ENCODE measurements at regions not wholly inside any gene's neighbourhood (a gene's known extent, or its start where the extent isn't known, plus 50 kb on each side); places are given as distances from the start of the nearest gene placed in this dataset.

DNA sequence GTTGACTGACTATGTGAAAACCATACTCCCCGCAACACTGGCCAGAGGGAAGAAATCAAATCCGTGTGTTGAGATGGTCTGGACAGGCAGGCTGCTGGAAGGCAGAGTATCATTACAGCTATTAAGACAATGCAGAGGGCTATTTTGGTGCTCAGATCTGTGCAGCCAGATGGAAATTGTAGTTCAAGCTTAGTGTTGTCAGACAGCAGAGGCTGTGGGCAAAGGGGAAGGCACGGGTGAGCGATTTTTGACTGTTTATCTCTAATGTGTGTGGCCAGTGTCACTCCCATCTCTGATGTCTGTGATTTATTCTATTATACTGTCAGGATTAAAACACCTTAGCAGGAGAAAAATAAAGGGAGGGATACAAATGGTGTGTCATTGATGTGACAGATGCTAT, 984.4 kb upstream of the WWC1 start:
- no peak for DNase-seq (ENCODE audit: low read depth)

DNA sequence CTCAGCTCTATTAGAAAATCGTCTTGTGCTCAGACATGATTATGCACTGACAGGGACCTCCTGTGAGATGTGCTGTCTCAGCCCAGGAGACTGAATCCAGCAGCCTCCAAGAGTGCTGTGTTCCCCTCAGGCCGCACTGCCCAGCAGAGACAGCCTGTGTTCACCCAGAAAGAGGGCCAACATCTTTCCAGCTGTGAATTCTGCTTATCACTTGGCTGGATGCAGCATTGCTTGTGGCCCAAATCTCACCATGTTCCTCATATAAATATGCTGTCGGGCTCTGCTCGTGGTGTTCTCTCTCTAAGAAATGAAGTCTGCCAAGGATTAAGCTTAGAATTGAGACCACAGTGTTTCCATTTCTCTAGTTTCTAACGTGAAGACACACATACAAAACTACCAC, 983.0 kb upstream of the WWC1 start:
- DNase-seq (ENCODE audit: low read depth) = no peak

DNA sequence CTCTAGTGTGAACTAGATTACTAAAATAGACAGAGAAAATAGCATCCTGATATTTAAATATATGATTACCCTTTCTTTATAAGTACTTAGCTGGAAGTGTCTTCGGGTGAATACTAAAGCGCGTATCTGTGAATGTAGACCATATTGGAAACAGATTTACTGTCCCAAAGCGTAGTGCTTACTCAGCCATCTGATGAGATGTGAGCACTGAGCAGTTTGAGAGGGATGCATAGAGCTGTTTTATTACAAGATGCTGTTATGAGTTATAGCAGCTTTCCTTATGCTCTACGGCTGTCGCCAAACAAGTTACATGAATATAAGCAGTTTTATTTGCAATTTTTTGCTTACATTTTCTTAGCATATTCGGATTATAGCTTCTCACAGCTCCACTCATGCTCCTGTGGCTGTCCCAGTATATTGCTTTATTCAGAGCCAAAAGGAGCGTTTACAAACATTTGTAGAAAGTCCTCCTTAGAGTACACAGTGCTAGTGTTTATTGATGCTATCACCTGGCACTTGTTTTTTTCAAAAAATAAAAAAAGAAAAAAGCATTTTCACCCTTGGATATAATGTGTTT, 981.4 kb upstream of the WWC1 start:
- no peak for DNase-seq (ENCODE audit: low read depth)

DNA sequence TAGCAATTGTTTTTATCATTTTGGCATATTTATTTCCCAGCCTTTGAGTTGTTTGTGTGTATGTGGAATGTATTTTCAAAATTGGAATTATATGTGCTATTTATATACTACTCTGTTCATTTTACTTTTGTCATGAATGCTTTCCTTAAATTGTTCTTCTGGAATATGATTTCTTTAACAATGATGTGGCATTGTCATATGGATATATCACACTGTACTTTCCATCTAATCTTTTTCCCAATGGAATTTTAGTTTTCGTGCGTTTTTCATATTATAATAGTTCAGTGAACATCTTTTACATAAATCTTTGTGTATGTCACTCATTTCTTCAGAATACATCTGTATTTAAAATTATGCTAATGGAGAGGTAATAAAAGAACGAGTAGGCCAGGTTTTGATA, 980.1 kb upstream of the WWC1 start:
- no peak for DNase-seq (ENCODE audit: low read depth)

DNA sequence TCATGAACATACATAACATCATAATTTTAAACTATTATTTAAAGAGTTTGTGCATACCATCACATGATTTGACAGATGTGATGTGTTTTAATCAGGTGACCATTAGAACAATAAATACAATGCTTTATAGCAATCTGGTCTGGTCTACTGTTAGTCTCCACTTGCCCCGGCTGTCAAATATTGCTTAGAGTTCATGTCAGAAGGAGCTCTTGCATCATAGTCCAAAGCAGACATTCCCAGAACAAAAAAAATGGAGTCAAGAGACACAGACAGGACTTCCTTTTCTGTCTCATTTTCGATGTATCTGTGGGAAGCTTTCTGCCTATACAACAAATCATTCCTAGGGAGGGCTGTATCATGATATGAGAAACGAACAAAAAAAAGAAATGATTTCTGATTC, 979.2 kb upstream of the WWC1 start:
- DNase-seq (ENCODE audit: low read depth) = no peak

DNA sequence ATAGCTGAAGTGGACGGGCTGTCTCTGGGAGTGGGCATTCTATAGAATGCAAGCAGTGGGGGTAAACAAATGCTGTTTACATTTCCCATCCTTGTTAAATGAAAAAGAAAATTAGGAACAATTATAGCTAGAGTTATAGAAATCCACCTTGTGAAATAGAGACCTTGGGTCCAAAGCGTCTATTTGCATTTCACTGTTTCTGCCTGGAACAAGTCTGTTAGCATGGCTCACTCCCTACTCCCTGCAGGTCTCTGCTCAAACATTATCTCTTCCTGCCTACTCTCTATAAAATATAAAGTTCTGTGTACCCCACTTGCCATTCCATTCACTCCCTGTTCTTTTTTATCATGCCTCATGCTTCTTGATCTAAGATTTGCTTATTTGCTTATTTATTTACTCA, 975.7 kb upstream of the WWC1 start:
- DNase-seq (ENCODE audit: low read depth) = no peak

DNA sequence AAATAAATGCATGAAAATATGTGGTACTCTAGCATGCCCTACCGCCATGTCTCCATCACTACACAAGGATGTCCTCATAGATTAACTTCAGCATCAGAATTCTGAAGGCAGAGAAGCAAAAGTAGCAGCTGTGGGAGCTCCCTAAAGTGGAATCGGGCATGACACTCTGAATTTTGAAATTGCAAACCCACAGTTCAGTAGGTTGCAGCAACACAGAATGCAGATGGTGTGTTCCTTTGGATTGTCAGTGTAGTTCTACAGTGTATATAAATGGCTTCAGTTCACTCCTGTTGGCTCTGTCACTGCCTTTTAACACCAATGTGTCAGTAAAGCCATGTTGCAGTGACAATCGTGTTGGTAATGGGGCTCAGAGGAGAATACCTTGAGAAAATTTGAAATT, 973.6 kb upstream of the WWC1 start:
- DNase-seq (ENCODE audit: low read depth) = no peak

DNA sequence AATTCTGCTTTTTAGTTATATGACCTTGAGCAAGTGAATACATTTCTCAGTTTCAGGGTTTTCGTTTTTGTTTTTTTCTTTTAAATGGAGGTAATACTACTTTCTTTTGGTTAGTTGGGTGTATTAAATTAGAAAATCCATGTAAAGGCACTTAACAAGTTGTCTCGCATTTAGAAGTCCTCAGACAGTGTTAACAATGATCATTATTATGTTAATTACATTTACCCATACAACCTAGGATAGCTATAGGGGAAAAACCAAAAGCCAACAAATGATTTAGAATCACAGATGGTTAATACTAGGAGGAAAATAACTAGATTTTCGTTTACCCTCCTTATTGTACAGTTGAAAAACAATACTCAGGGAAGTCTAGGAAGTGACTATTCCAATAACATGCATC, 972.2 kb upstream of the WWC1 start:
- no peak for DNase-seq (ENCODE audit: low read depth)

DNA sequence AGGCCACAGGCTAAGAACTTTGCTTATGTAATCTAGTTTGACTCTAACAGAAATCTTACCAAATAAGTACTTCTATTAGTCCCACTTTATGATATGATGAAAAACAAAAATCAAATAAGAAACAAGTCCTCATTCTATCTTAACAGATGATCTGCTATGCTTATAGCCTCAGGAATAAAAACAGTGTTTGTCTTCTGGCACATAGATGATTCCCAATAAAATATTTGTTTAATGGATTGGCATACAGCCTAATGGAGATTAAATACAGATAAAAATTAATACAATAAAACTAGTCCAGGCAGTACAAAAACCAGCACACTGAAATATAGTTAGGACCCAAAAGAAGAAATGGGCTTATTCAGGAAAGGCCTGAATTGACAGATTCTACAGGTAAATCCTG, 971.4 kb upstream of the WWC1 start:
- no peak for DNase-seq (ENCODE audit: low read depth)

DNA sequence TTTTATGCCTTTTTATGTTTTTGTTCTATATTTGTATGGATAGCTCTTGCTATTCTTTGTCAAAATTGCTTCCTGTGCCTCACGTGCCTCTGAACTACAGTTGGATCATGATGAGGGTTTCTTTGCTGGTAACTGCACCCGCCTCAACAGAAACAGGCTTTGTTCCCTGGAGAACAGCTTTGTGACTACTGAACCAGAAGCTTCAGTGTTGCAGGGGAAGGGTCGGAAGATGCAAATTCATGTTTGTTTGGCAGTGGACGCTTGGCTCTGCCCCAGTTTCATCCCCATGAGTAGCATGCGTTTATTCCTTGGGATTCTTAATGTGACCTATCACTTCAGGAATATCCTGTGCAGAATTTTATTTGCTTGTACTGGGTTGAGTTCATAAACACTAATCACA, 959.1 kb upstream of the WWC1 start:
- DNase-seq (ENCODE audit: low read depth) = no peak

DNA sequence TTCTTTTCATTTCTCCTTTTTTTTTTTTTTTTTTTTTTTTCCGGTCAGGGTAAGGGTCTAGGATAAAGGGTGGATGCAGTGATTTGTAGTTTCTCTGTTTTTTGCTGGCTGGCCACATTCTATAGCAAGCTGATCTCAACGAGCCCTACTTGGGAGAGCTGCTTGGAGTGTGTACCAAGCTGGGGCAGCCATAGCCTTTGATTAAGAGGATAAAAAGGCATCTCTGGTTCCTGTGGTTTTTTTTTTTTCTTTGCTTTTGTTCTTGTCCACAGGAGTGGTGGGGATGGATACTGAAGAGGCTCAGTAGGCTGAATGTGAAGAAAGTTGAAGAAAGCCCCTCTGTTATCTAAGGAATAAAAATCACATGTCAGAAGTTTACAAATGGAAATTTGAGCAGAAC, 955.3 kb upstream of the WWC1 start:
- no peak for DNase-seq (ENCODE audit: low read depth)

DNA sequence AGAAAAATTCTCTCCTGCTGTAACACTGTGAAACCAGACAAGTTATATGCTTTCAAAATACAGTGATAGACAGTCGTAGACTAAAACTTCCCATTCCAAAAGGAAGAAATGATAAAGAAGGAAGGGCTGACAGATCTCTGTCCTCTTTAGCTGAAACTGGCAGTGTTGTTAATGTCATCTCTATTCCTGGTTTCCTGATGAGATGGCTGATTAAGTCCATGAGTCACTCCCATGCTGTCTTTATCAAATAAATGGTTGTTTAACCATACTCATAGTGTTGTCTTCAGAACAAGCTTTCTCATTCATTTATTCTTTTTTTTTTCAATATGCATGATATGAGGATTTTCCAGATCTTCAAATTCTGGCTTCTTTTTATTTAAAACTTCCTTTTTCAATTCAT, 952.2 kb upstream of the WWC1 start:
- peak; percentile 29 for DNase-seq (ENCODE audit: low read depth)

DNA sequence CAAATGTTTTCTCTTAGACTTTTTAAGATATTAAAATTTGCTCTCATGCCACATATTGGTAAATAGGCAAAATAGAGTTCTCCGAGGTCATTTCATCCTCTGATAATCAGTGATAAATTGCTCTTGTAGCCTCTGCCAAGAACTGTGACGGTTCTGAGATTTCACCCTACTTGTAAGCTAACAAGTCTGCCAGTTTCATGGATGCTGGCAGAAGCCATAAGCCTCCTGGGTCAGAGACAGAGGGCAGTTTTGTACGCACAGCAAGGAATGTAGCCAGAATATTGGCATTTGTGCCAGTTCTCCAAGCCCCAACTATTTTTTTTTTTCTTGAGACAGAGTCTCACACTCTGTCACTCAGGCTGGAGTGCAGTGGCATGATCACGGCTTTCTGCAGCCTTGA, 945.0 kb upstream of the WWC1 start:
- DNase-seq (ENCODE audit: low read depth) = no peak

DNA sequence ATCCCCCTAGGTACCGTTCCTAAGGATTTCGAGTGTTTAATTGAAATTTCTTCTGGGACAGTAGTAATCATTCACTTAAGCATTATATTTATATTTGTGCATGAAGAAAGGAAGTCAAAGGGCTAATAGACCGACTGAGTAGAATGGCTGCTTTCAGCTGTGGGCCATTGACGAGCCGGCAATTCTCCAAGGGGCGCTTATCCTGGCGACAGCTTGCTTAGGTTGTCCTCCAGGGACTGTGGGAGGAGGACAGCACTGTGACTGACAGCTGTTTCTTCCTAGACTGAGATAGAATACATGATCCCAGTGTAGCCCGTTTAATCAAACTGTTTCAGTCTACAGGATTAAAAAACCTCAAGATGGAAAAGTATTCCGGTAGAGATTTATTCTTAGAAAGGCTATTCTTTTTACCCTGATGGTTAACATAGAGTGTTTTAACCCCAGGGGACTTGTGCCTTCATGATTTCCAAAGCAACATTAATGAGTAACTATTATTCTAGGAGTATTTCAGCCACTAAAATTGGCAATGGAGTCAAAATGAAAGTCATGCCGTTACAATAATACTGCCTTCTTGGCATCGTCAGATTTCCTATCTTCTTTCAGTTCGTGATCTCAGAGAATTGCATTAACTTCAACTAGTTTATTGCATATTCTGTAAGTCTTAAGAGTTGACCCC, 943.1 kb upstream of the WWC1 start:
- no peak for DNase-seq (ENCODE audit: low read depth)

DNA sequence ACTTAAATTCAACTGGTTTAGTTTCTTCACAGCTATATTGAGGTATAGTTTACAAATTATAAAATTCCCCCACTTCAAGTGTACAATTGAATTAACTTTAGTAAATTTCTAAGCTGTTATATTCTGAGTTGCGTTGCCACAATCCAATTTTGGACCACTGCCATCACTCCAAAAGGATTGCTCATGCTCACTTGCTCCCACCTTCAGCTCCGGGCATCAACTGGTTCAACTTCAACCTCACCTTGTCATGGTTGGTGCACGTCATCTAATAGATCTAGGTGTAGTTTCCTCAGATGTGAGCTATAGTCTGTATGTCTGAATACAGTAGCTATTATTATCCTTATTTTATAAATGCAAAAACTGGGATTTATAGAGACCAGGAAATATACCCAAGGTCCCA, 942.5 kb upstream of the WWC1 start:
- DNase-seq (ENCODE audit: low read depth) = peak; percentile 39

DNA sequence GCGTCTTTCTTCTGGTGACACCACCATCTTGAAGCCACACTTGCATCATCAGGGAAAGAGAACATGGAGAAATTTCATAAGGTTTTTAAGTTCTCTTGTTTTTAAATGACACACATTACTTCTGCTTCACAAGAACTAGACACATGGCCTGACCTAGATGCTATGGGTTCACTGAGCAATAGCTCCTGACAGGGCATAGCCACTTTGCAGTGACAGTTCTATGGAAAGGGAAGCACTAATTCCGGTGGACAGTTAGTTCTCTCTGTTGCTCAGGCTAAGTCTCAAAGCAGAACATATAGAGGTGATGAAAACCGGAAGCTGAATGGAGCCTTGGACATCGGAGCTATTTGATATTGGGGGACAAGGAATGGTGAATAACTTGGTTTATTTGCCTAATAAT, 940.1 kb upstream of the WWC1 start:
- no peak for DNase-seq (ENCODE audit: low read depth)

DNA sequence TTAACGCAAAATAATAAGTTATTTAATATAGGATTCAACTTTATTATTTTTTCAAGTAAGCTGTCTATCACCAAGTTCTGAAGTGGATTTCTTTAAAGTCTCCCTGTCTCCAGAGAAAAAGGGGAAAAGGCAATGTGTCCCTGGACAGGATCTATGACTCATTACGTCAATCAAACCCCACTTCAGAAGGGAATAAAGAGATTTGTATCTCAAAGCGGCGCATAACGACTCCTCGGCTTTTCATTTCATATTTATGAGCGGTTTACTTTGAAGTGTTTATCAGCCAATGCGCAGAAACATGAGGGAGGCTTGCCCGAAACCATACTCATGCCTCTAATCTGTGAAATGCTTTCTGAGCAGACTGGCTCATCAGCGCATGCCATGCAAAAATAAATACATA, 938.6 kb upstream of the WWC1 start:
- peak; percentile 36 for DNase-seq (ENCODE audit: low read depth)

DNA sequence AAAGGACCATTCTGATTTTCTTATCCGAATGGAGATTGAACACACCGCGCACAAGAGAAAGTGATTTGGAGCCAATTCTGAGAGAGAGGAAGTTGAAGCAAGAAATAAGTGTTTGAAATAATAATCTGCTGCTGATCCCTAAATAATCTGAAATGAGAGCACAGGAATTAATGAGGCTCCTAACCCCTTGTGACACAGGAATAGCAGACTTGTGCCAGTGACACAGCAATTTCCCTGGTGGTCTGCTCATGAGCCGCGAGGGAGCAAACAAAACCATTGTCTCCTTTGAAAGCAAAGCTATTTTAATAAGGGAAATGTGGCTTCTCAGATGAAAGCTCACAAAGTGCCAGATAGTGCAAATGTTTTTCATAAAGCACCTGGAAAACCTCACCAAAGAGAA, 936.1 kb upstream of the WWC1 start:
- DNase-seq (ENCODE audit: low read depth) = no peak

DNA sequence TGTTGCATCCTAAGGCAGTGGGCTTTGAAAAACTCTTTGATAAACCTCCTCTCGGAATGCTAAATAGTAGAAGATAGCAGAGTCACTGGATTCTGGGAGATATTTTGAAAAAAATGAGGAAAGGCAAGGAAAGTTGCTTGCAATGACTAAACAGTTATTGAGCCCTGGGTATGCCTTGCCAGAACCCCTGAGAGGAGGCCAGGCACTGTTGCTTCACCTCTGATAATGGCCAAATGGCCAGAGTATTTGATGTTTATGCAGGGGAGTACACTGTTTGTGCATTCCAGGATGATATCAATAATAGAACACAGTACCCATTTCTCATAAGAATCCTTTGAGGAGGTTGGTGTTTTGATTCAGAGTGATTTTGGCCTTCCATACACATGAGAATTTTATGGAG, 935.1 kb upstream of the WWC1 start:
- no peak for DNase-seq (ENCODE audit: low read depth)

DNA sequence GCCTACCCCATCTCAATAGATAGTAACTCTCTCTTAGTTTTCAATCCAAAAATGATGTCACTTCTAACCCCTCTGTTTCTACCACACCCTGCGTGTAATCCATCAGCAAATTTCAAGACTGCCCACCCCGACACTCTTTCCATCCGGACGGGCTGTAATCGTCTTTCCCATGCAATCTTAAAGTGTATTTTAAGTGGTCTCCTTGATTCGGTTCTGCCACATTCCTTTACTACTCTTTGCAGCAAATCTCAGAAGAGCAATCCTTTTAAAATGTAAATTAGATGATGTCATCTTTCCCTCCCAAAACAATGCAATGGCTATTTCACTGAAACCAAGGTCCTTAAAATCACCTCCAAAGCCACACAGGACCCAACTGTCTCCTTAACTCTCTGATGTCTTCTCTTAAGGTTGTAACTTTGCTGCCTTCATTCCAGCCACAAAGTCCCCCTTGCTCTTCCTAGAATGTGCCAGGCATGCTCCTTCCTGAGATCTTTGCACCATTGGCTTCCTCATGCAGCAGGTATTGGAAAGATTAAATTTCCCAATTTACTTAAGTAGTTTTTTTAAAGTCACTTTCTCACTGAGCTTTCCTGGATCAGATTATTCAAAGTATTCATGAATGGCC, 932.5 kb upstream of the WWC1 start:
- no peak for DNase-seq (ENCODE audit: low read depth)

DNA sequence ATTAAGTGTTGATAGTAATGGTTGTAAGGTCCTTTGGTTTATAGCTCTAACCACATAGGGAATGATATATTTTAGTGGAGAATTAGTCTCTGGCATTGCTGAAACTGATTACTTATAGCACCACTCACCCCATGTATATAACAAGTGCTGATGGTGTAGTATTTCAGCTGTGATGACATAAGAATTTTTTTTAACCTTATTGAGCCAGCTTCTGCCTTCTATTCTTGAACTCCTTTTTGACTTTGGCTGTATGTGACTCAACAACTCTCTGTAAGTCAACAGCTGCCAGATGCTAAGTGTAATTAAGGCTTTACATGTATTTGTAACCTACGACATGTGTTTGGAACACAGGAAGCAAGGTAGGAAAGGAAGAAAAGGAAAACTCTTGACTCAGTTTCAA, 929.6 kb upstream of the WWC1 start:
- DNase-seq (ENCODE audit: low read depth) = no peak

DNA sequence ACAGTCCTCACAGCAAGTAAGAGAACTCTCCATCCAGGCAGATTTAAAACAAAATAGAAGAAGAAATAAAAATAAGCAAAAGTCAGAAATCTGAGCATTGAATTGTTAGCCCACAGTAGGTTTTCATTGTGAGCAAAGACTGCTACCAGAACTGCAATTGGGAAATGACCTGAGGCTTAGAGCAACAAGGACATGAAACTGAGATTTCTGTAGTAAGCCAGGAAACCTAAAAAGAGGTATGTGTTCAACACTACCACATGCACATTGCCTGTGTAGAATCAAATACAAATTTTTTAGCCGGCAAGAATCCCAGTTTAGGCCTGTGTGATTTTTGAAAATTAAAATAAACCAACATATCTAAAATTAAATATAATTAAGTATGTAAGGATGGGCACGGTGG, 928.4 kb upstream of the WWC1 start:
- no peak for DNase-seq (ENCODE audit: low read depth)

DNA sequence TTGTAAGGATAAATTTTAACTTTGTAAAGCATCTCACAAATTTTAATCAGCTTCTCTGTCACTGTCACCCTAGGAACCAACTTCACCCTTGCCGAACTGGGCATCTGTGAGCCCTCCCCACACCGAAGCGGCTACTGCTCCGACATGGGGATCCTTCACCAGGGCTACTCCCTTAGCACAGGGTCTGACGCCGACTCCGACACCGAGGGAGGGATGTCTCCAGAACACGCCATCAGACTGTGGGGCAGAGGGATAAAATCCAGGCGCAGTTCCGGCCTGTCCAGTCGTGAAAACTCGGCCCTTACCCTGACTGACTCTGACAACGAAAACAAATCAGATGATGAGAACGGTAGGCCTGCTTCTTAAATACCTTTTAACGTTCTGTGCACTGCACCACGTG, 916.3 kb upstream of the WWC1 start:
- peak; percentile 30 for DNase-seq (ENCODE audit: low read depth)
